ENCODE measurements at regions not wholly inside any gene's neighbourhood (a gene's known extent, or its start where the extent isn't known, plus 50 kb on each side); places are given as distances from the start of the nearest gene placed in this dataset.
"Not testable (repeated sequence)": the region's sequence is repeated elsewhere in the genome, so short reads cannot be mapped to it uniquely, and the experiment has no call there.

- no peaks in the 10 kb centered on the region for H4K20me1 ChIP-seq (ENCODE audit: insufficient read depth, low read length)
- H3K4me1 ChIP-seq (ENCODE audit: insufficient read depth, low read length): no peaks in the 10 kb centered on the region
- no peak overlapping the region for H3K4me2 ChIP-seq (ENCODE audit: insufficient read depth, low read length)
- H2AFZ ChIP-seq (ENCODE audit: low read length): no peak overlapping the region
- H3K4me3 ChIP-seq (ENCODE audit: insufficient read depth, low read length): no peak overlapping the region
- H3K36me3 ChIP-seq (ENCODE audit: insufficient read depth, low read length): no peaks in the 10 kb centered on the region
- TF ChIP-seq, protein P1, sequence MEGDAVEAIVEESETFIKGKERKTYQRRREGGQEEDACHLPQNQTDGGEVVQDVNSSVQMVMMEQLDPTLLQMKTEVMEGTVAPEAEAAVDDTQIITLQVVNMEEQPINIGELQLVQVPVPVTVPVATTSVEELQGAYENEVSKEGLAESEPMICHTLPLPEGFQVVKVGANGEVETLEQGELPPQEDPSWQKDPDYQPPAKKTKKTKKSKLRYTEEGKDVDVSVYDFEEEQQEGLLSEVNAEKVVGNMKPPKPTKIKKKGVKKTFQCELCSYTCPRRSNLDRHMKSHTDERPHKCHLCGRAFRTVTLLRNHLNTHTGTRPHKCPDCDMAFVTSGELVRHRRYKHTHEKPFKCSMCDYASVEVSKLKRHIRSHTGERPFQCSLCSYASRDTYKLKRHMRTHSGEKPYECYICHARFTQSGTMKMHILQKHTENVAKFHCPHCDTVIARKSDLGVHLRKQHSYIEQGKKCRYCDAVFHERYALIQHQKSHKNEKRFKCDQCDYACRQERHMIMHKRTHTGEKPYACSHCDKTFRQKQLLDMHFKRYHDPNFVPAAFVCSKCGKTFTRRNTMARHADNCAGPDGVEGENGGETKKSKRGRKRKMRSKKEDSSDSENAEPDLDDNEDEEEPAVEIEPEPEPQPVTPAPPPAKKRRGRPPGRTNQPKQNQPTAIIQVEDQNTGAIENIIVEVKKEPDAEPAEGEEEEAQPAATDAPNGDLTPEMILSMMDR (IDR thresholded peaks at IDR 0.05; ENCODE audit: extremely low read depth, low read depth, low read length): no peak
- H3K27ac ChIP-seq (ENCODE audit: low read depth, low read length): no peak overlapping the region
- no peaks in the 10 kb centered on the region for H3K27me3 ChIP-seq (ENCODE audit: insufficient read depth, low read length)
- no peaks in the 10 kb centered on the region for H3K79me2 ChIP-seq (ENCODE audit: insufficient read depth, low read length)
- no peaks in the 10 kb centered on the region for H3K9me3 ChIP-seq (ENCODE audit: low read depth, low read length)
- DNase-seq (ENCODE audit: insufficient read length, low spot score, missing footprints): no peak
Observed at GRCh38 chr19:30955112-30956104, 393.8 kb downstream of the TSHZ3 start.

DNA sequence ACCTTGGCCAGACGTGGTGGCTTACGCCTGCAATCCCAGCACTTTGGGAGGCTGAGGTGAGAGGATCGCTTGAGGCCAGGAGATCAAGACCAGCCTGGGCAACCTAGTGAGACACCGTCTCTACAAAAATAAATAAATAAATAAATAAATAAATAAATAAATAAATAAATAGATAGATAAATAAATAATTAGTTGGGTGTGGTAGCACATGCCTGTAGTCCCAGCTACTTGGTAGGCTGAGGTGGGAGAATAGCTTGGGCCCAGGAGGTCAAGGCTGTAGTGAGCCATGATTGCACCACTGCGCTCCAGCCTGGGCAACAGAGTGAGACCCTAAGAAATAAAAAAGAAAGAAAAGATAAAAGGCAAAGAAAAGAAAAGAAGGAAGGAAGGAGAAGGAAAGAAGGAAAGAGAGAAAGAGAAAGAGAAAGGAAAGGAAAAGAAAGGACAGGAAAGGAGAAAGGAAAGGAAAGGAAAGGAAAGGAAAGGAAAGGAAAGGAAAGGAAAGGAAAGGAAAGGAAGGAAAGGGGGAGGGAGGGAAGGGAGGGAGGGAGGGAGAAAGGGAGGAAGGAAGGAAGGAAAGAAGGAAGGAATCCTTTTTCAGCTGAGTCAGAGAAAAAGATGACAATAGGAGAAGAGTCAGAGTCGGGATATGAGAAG, 404.8 kb downstream of the TSHZ3 start:
- H3K79me2 ChIP-seq (ENCODE audit: insufficient read depth, low read length); DNase-seq (ENCODE audit: insufficient read length, low spot score, missing footprints); H3K4me3 ChIP-seq (ENCODE audit: insufficient read depth, low read length); H3K4me1 ChIP-seq (ENCODE audit: insufficient read depth, low read length); H3K4me2 ChIP-seq (ENCODE audit: insufficient read depth, low read length); H2AFZ ChIP-seq (ENCODE audit: low read length); H3K27ac ChIP-seq (ENCODE audit: low read depth, low read length); H3K36me3 ChIP-seq (ENCODE audit: insufficient read depth, low read length); H4K20me1 ChIP-seq (ENCODE audit: insufficient read depth, low read length); H3K27me3 ChIP-seq (ENCODE audit: insufficient read depth, low read length); H3K9me3 ChIP-seq (ENCODE audit: low read depth, low read length): not testable (repeated sequence)

DNA sequence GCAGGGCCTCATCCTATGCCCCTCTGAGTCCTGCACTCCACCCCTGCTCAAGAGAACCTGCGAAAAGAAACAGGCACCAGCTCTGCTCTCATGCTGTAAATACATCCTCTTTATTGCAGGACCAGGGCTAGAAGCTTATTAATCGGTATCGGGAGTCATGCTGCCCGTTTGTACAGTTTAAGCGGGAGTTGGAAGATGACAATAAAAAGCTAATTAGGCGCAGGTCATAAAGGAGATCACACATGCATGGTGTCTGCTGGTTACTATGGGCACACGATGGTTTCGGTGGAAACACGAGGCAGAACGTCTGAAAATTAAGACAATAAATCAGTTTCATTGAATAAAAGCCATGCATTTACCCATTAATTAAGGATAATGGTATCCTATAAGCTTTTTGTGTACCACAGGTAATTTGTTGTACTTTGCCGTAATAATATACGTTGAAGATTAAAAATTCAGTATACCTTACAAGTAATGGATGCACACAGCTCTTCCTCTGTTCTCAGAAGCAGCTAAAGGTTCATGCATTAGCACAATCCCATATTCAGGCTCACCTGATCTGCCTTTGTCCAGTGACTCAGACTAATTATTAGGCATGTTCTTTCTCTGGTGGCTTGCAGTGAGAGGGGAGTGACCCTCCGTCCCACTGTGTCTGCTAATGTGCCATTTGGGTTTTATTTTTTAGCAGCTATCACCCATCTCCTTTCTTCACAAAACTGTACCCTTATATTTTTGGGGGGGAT, 406.0 kb downstream of the TSHZ3 start:
- H3K9me3 ChIP-seq (ENCODE audit: low read depth, low read length): no peaks in the 10 kb centered on the region
- no peak for DNase-seq (ENCODE audit: insufficient read length, low spot score, missing footprints)
- no peak overlapping the region for H3K4me2 ChIP-seq (ENCODE audit: insufficient read depth, low read length)
- TF ChIP-seq, protein P1 (IDR thresholded peaks at IDR 0.05; ENCODE audit: extremely low read depth, low read depth, low read length): no peak
- no peaks in the 10 kb centered on the region for H3K4me1 ChIP-seq (ENCODE audit: insufficient read depth, low read length)
- no peak overlapping the region for H2AFZ ChIP-seq (ENCODE audit: low read length)
- no peaks in the 10 kb centered on the region for H4K20me1 ChIP-seq (ENCODE audit: insufficient read depth, low read length)
- no peaks in the 10 kb centered on the region for H3K27me3 ChIP-seq (ENCODE audit: insufficient read depth, low read length)
- H3K36me3 ChIP-seq (ENCODE audit: insufficient read depth, low read length): no peaks in the 10 kb centered on the region
- no peak overlapping the region for H3K27ac ChIP-seq (ENCODE audit: low read depth, low read length)
- H3K79me2 ChIP-seq (ENCODE audit: insufficient read depth, low read length): no peaks in the 10 kb centered on the region
- H3K4me3 ChIP-seq (ENCODE audit: insufficient read depth, low read length): no peak overlapping the region

DNA sequence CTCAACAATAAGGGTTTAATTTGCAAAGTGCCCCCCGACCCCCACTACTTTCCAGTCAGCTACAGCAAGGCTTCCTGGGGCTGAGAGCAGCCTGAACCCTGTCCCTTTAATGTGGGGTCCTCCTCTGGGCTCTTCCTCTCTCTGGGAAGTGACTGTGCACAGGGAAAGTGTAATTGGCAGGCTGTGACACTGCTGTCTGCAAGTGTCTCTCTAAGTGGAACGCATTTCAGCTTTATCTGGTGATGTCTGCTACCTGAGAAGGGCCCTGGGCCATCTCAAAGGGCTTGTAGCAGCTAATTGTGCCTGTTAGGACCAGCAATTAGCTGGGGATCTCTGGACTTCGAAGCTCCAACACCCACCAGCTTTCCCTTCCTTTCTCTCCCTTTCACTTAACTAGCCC, 406.6 kb downstream of the TSHZ3 start:
- TF ChIP-seq, protein P1 (IDR thresholded peaks at IDR 0.05; ENCODE audit: extremely low read depth, low read depth, low read length): no peak
- H3K4me1 ChIP-seq (ENCODE audit: insufficient read depth, low read length): no peaks in the 10 kb centered on the region
- H3K27me3 ChIP-seq (ENCODE audit: insufficient read depth, low read length): no peaks in the 10 kb centered on the region
- no peaks in the 10 kb centered on the region for H3K9me3 ChIP-seq (ENCODE audit: low read depth, low read length)
- no peaks in the 10 kb centered on the region for H3K36me3 ChIP-seq (ENCODE audit: insufficient read depth, low read length)
- H4K20me1 ChIP-seq (ENCODE audit: insufficient read depth, low read length): no peaks in the 10 kb centered on the region
- no peak for DNase-seq (ENCODE audit: insufficient read length, low spot score, missing footprints)
- H3K27ac ChIP-seq (ENCODE audit: low read depth, low read length): no peak overlapping the region
- H3K4me3 ChIP-seq (ENCODE audit: insufficient read depth, low read length): no peak overlapping the region
- H3K4me2 ChIP-seq (ENCODE audit: insufficient read depth, low read length): no peak overlapping the region
- H3K79me2 ChIP-seq (ENCODE audit: insufficient read depth, low read length): no peaks in the 10 kb centered on the region
- H2AFZ ChIP-seq (ENCODE audit: low read length): no peak overlapping the region
